Body of pancreas (tissue), 4 donors: ENCODE measurements at regions not wholly inside any gene's neighbourhood (a gene's known extent, or its start where the extent isn't known, plus 50 kb on each side); places are given as distances from the start of the nearest gene placed in this dataset.

Experiments used
- CTCF ChIP-seq, 7 experiments: fragments of 450-650 bp in 4 of 7; fragments of 200-600 bp in 3 of 7; sonication (generic) in 3 of 7; IDR thresholded peaks; one replicate each; pipeline ENCODE4 v1.5.1; 2016 to 2019; ENCODE audit warnings: antibody characterized with exemption in 7 of 7
- POLR2A ChIP-seq, 3 donors: fragments of 450-650 bp; IDR thresholded peaks; one replicate each; pipeline ENCODE4 v1.6.1; 2016; ENCODE audit warnings: antibody characterized with exemption in 3 of 3, mild to moderate bottlenecking in 2 of 3

- TF ChIP-seq CTCF (IDR thresholded peaks at IDR 0.05), result no peak
- TF ChIP-seq POLR2A (IDR thresholded peaks at IDR 0.05), result no peak
Measured at GRCh38 chr1:194485432-194485831, 1299.0 kb upstream of the B3GALT2 start.
